GM10266 (cell line): ENCODE measurements at regions not wholly inside any gene's neighbourhood (a gene's known extent, or its start where the extent isn't known, plus 50 kb on each side); places are given as distances from the start of the nearest gene placed in this dataset.

Experiments used
- DNase-seq: peaks from one replicate; pipeline ENCODE4 v3.0.0; 2012; ENCODE audit errors: extremely low spot score
- CTCF ChIP-seq: IDR thresholded peaks from 2 replicates; pipeline ENCODE4 v1.5.1; 2012; ENCODE audit warnings: mild to moderate bottlenecking, low read depth; ENCODE audit not compliant: control insufficient read depth, insufficient read depth; ENCODE audit errors: missing control alignments

DNA sequence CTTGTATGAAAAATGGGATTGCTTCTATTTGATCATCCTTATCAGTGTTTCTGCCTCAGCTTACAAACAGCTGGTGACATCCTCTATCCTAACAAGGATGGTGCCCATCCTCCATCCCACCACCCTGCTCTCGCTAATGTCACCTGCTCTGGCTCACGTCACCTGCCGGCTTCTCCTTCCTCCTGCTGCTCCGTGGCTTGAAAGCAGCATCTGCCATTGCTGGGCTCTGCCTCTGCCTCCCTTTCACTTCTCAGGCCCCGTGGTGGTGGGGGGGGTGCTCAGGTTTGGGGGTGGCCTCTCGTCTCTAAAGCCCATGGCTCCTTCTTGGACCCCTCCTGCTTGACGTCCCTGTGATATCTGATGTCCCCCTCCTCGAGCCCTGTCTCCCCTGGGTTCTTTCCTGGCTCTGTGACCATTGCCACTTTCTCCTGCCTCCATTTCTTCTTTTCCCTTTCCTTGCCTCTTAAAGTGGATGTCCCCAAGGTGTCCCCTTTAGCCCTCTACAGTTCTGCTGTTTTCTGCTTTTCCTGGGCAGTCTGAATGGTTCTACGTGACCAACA is 135.5 kb upstream of the ERRFI1 start:
- no peak for TF ChIP-seq CTCF
- DNase-seq = no peak

DNA sequence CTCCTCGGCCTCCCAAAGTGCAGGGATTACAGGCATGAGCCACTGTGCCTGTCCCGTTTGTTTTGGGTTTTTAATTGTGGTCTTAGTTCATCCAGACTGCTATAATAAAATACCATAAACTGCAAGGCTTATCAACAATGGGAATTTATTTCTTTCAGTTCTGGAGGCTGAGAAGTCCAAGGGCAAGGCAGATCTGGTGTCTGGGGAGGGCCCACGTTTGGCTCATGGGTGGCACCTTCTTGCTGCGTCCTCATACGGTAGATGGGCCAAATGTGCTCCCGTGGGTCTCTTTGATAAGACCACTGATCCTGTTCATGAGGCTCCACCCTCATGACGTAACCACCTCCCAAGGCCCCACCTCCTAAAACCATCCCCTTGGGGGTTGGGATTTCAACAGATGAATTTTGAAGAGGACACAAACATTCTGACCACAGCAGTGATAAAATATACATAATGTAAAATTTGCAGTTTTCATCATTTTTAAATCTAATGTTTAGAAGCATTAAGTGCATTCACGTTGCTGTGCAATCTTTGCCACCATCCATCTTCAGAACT is 133.4 kb upstream of the ERRFI1 start:
- no peak for TF ChIP-seq CTCF
- DNase-seq = no peak

- no peak for DNase-seq
- no peak for TF ChIP-seq CTCF
Observed at GRCh38 chr1:8158995-8159394, 132.9 kb upstream of the ERRFI1 start.

DNA sequence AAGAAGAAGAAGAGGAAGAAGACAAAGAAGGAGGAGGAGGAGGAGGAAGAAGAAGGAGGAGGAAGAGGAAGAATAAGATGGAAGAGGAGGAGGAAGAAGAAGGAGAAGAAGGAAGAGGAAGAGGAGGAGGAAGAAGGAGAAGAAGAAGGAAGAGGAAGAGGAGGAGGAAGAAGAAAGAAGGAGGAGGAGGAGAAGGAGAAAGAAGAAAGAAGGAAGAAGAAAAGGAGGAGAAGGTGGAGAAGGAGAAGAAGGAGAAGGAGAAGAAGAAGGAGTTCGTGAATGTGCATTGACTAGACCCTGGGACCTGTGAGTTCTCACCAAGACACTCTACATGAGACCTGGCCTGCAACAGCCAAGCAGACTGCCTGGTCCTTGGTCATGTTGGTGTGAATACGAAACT is 131.7 kb upstream of the ERRFI1 start:
- TF ChIP-seq CTCF = no peak
- no peak for DNase-seq

- no peak for TF ChIP-seq CTCF
- no peak for DNase-seq
Observed at GRCh38 chr1:8155528-8156186, 129.5 kb upstream of the ERRFI1 start.

DNA sequence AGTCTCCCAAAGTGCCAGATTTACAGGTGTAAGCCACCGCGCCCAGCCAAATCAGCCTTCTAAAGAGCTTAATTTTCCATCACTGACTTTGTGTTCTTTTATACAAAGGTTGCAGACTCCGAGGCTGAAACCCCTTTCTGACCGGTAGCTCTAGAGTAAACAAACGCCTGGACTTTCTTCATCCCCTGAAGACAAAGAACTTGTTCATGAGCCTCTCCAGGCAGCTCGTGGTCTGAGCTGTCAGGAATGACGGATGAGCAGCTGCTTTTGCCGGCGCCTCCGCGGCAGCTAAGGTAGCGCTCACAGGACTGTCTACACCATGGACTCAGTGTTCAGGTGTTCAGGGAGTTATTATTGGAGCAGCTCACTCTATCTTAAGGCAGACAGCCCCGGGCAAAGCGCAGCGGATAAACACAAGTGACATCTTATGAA is 128.5 kb upstream of the ERRFI1 start:
- TF ChIP-seq CTCF = no peak

DNA sequence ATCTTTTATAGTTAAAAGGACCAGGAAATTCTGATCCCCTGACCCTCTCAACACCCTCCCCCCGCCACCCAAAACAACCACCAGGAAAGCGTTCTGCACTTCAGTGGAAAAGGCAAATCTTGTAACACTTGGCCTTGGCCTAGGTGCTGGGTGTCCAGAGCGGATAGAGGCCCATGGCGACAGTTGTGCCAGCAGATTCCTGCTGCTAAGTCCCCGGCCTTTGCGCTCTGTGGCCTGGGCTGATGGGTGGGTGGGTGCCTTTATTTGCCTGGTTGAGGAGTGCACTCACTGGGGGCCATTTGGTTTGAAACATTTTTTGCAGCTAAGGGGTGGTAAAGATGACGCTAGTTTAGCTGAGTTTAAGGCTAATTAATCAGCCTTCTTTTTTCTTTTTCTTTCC is 127.9 kb upstream of the ERRFI1 start:
- no peak for DNase-seq
- TF ChIP-seq CTCF = no peak

More for the DNA sequence above, 128.5 kb upstream of the ERRFI1 start:
- DNase-seq = no peak
